K562 (cell line): ENCODE measurements at regions not wholly inside any gene's neighbourhood (a gene's known extent, or its start where the extent isn't known, plus 50 kb on each side); places are given as distances from the start of the nearest gene placed in this dataset.

Experiments
- ATAC-seq: fragments of 200-7000 bp; cut with Tn5 transposase; 3 replicates; pipeline ENCODE4 v1.9.1; 2020; ENCODE audit warnings: moderate library complexity
- BruUV-seq: library from RNA; stranded (reverse); fragments of 400-500 nt; replicated peaks from 2 replicates; lab custom pipeline; 2021; lab: Mats Ljungman, UMichigan
- CTCF ChIA-PET: fragments of 300-600 bp; formaldehyde crosslinking; extraction: SDS; loops from one replicate; lab custom pipeline; 2021; ENCODE audit warnings: low intra/inter-chr PET ratio; lab: Yijun Ruan, JAX
- POLR2A ChIA-PET: fragments of 300-600, 350-650 bp; sonication (Branson Sonifier 250); formaldehyde crosslinking; extraction: SDS; loops from one replicate; lab custom pipeline; 2021; ENCODE audit warnings: antibody characterized with exemption, inconsistent platforms; lab: Yijun Ruan, JAX
- DNase-seq, 4 experiments: peaks; one replicate each; pipeline versions ENCODE4 v3.0.0 to v3.0.0-alpha.2; 2011 to 2018; ENCODE audit warnings: low spot score in 3 of 4, mixed read lengths in 3 of 4; ENCODE audit errors: extremely low read depth in 1 of 4
- FAIRE-seq: peaks from 2 replicates; lab custom pipeline; 2011; peaks lifted over from hg19 to GRCh38; lab: Jason Lieb, UNC
- H2AFZ ChIP-seq: 2 replicates; pipeline ENCODE4 v1.6.0; 2011; ENCODE audit warnings: low read depth, low read length, control low read depth, inconsistent platforms
- H3K27ac ChIP-seq: fragments of 200-600 bp; 3 replicates; pipeline ENCODE4 v1.8.0; 2011; ENCODE audit warnings: low read depth, mild to moderate bottlenecking, control low read depth, inconsistent platforms, low read length, moderate library complexity, mixed read lengths; ENCODE audit errors: extremely low read depth
- H3K27me3 ChIP-seq, 2 experiments: fragments of 300-600 bp in 1 of 2; 2 replicates in 1 of 2; 3 replicates in 1 of 2; pipeline versions ENCODE4 v1.6.0 to v1.8.0; 2011; ENCODE audit warnings: inconsistent platforms in 2 of 2, low read length in 2 of 2, mild to moderate bottlenecking in 1 of 2, mixed read lengths in 1 of 2, moderate library complexity in 1 of 2; ENCODE audit not compliant: control insufficient read depth in 2 of 2, insufficient read depth in 2 of 2
- H3K36me3 ChIP-seq: fragments of 300-600 bp; 3 replicates; pipeline ENCODE4 v1.8.0; 2011; ENCODE audit warnings: mild to moderate bottlenecking, low read length, inconsistent platforms; ENCODE audit not compliant: control insufficient read depth, insufficient read depth
- H3K4me1 ChIP-seq, 2 experiments: fragments of 200-600 bp in 1 of 2; replicated peaks in 1 of 2; 2 replicates in 1 of 2; 3 replicates in 1 of 2; pipeline versions ENCODE4 v1.5.1 to v1.8.0; 2011; ENCODE audit warnings: inconsistent platforms in 2 of 2, low read length in 2 of 2, mild to moderate bottlenecking in 1 of 2, mixed read lengths in 1 of 2, moderate library complexity in 1 of 2; ENCODE audit not compliant: control insufficient read depth in 2 of 2, insufficient read depth in 2 of 2
- H3K4me2 ChIP-seq: 2 replicates; pipeline ENCODE4 v1.6.1; 2011; ENCODE audit warnings: low read length, control low read depth, inconsistent platforms, mixed read lengths; ENCODE audit not compliant: insufficient read depth
- H3K4me3 ChIP-seq: fragments of 200-600 bp; sonication (generic), shearing (Covaris generic); 2 replicates; pipeline ENCODE4 v1.5.1; 2016; ENCODE audit warnings: control low read depth, inconsistent platforms
- H3K79me2 ChIP-seq: fragments of 200-600 bp; 3 replicates; pipeline ENCODE4 v1.8.0; 2011; ENCODE audit warnings: low read length, inconsistent platforms; ENCODE audit not compliant: control insufficient read depth, insufficient read depth
- H3K9ac ChIP-seq, 2 experiments: 2 replicates each; pipeline versions ENCODE4 v1.6.0 to v1.6.1; 2011; ENCODE audit warnings: low read depth in 2 of 2, low read length in 2 of 2, control low read depth in 1 of 2, inconsistent platforms in 1 of 2, mild to moderate bottlenecking in 1 of 2, mixed read lengths in 1 of 2; ENCODE audit not compliant: insufficient read depth in 1 of 2
- H3K9me1 ChIP-seq: one replicate; pipeline ENCODE4 v1.6.0; 2011; ENCODE audit warnings: inconsistent platforms, mild to moderate bottlenecking, low read length, moderate library complexity; ENCODE audit not compliant: control insufficient read depth, insufficient read depth
- H3K9me3 ChIP-seq: replicated peaks from 2 replicates; pipeline ENCODE4 v1.5.1; 2011; ENCODE audit warnings: low read depth, low read length, inconsistent platforms; ENCODE audit not compliant: control insufficient read depth, insufficient read depth
- H4K20me1 ChIP-seq: replicated peaks from 2 replicates; pipeline ENCODE4 v1.6.1; 2011; ENCODE audit warnings: low read length, inconsistent platforms, mixed read lengths; ENCODE audit not compliant: control insufficient read depth, insufficient read depth
- SIRT6 ChIP-seq: IDR thresholded peaks from one replicate; pipeline ENCODE4 v1.6.1; 2012; ENCODE audit warnings: low read depth, mild to moderate bottlenecking, control low read depth, inconsistent platforms, low read length, moderate library complexity
- SPI1 ChIP-seq: IDR thresholded peaks from 2 replicates; pipeline ENCODE4 v1.6.1; 2011; ENCODE audit warnings: low read depth, low read length, control low read depth, borderline replicate concordance
- ZKSCAN1 ChIP-seq: fragments of 150-350 bp; IDR thresholded peaks from 2 replicates; pipeline ENCODE4 v1.6.1; 2016; ENCODE audit warnings: low read depth, low read length
- ZNF175 ChIP-seq: fragments of 200-800 bp; sonication (Bioruptor generic); IDR thresholded peaks from 2 replicates; pipeline ENCODE4 v1.6.1; 2016; ENCODE audit warnings: low read depth, mild to moderate bottlenecking, missing genetic modification characterization, missing compliant biosample characterization
- WGBS: fragments of 100-300 bp; shearing (Covaris generic); methylation state at CpG from one replicate; pipeline ENCODE4 v1.1.6; 2016; ENCODE audit warnings: low coverage, mixed read lengths; ENCODE audit not compliant: insufficient coverage; ENCODE audit errors: missing lambda C conversion rate; 5-methylcytosine and 5-hydroxymethylcytosine counted together
- in situ Hi-C: fragments of 300-500 bp; cut with MboI; formaldehyde crosslinking; loops from 4 replicates; pipeline ENCODE4 v1.15.0; 2018; ENCODE audit warnings: inconsistent platforms, mixed read lengths
- intact Hi-C: fragments of 100-400 bp; cut with micrococcal nuclease; formaldehyde crosslinking; loops from 2 replicates; pipeline ENCODE4 v1.14.2; 2022

DNA sequence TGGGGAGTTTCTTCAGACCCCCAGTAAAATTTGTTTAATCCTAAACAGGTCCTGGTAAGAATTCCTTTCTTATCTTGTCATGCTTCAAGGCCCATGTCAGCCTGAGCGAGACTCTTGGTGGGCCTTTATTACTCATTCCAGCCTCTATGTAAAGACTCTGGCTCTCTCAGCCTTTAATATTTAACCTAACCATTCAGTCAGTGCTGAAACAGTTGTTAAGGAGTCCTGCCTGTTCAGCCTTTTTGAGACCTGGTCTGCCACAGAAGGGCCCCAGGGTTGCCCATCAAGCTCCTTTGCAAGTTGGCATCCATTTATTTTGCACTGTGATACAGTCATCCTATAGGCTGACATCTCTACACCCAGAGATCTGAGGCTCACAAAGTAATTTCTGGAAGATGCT lies 107.7 kb upstream of the VANGL1 start (continued):
- TF ChIP-seq ZNF175 (CRISPR knock-in tag) (no peak), ZKSCAN1 (no peak)
- TF ChIP-seq, all 486 proteins: peak for 0

DNA sequence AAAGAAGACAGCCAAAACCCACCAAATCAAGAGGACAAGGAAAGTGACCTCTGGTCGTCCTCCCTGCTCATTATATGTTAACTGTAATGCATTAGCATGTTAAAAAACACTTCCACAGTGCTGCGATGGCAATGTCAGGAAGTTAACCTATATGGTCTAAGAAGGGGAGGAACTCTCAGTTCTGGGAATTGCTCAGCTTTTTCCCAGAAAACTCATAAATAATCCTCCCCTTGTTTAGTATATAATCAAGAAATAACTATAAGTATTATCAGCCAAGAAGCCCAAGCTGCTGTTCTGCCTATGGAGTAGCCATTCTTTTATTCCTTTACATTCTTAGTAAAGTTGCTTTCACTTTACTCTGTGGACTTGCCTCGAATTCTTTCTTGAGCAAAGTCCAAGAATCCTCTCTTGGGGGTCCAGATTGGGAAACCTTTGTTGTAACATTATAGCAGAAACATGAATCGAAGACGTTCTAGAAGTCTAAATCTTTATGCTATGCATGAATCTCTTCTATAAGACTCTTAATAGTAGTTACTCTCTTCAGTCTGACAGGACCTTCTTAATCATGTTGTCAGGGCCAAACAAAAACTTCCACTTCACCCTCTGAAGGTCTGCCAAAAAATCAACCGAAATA lies 110.0 kb upstream of the VANGL1 start:
- ChIA-PET CTCF (no interaction called here), POLR2A (no interaction called here)
- no peak overlapping the region for H3K9ac ChIP-seq
- no peaks in the 10 kb centered on the region for H3K9me1 ChIP-seq
- no peaks in the 10 kb centered on the region for H4K20me1 ChIP-seq
- DNase-seq (no peak), FAIRE-seq (no peak), ATAC-seq (no peak)
- no peak for TF ChIP-seq SIRT6
- no peak overlapping the region for H3K4me2 ChIP-seq
- no peaks in the 10 kb centered on the region for H3K9me3 ChIP-seq
- no peak overlapping the region for H3K27ac ChIP-seq
- in situ Hi-C loops, result no loop called here
- H3K79me2 ChIP-seq, result no peaks in the 10 kb centered on the region
- no peak overlapping the region for H3K4me3 ChIP-seq
- WGBS, result 0% methylated on average over 6 of the region's 6 CpGs
- H3K4me1 ChIP-seq, result no peaks in the 10 kb centered on the region
- BruUV-seq, result no TSS peak
- intact Hi-C loops, result no loop called here
- H3K27me3 ChIP-seq, result no peaks in the 10 kb centered on the region
- no peak overlapping the region for H2AFZ ChIP-seq
- H3K36me3 ChIP-seq, result no peaks in the 10 kb centered on the region

DNA sequence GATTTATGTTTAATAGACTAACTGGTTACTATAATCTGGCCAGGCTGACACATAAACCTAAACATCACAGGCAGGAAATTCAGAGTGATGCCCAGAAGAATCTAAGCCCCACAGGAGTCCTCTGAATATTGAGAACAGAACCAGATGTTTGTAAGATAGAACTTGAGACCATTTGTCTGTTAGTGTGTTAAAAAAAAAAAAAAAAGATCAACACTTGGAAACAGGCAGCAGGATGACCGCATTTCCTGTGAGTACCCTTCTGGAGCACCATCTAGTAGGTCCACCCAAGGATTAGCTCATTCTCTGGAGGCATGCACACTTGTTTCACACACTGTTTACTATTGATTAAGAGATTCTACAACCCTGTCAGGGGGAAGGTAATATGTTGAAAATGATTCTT lies 111.4 kb upstream of the VANGL1 start:
- Histone ChIP-seq H4K20me1 (no peaks in the 10 kb centered on the region), H3K27ac (no peak overlapping the region), H3K4me3 (no peak overlapping the region), H3K36me3 (no peaks in the 10 kb centered on the region), H3K79me2 (no peaks in the 10 kb centered on the region), H3K27me3 (no peaks in the 10 kb centered on the region), H2AFZ (no peak overlapping the region), H3K9me1 (no peaks in the 10 kb centered on the region), H3K9me3 (no peaks in the 10 kb centered on the region), H3K9ac (no peak overlapping the region), H3K4me2 (no peak overlapping the region), H3K4me1 (no peaks in the 10 kb centered on the region)
- DNase-seq, result no peak
- ATAC-seq, result no peak
- ChIA-PET CTCF (no interaction called here), POLR2A (no interaction called here)
- 0% methylated on average over 1 of the region's 1 CpG for WGBS
- intact Hi-C loops, result no loop called here
- no TSS peak for BruUV-seq
- FAIRE-seq, result no peak
- no peak for TF ChIP-seq SPI1
- in situ Hi-C loops, result no loop called here
